BE2C (cell line): ENCODE measurements at regions not wholly inside any gene's neighbourhood (a gene's known extent, or its start where the extent isn't known, plus 50 kb on each side); places are given as distances from the start of the nearest gene placed in this dataset.

Source experiments
- DNase-seq: peaks from one replicate; pipeline ENCODE4 v3.0.0-alpha.2; 2020
- H3K27me3 ChIP-seq: fragments of 250-450 bp; sonication (Bioruptor Pico); 2 replicates; pipeline ENCODE4 v1.5.1; 2020; ENCODE audit warnings: mild to moderate bottlenecking
- H3K36me3 ChIP-seq: fragments of 250-450 bp; sonication (Bioruptor Pico); 2 replicates; pipeline ENCODE4 v1.5.1; 2020; ENCODE audit warnings: mild to moderate bottlenecking
- H3K4me1 ChIP-seq: fragments of 250-450 bp; sonication (Bioruptor Pico); 2 replicates; pipeline ENCODE4 v1.5.1; 2020
- H3K4me3 ChIP-seq: 2 replicates; pipeline ENCODE4 v1.5.1; 2011; ENCODE audit warnings: low read depth, low read length
- H3K9me3 ChIP-seq: fragments of 250-450 bp; sonication (Bioruptor Pico); 2 replicates; pipeline ENCODE4 v1.5.1; 2020
- TF ChIP-seq, protein P1 (sequence below): IDR thresholded peaks from 2 replicates; pipeline ENCODE4 v1.5.1; 2012; ENCODE audit warnings: mild to moderate bottlenecking, low read depth, low read length

DNA sequence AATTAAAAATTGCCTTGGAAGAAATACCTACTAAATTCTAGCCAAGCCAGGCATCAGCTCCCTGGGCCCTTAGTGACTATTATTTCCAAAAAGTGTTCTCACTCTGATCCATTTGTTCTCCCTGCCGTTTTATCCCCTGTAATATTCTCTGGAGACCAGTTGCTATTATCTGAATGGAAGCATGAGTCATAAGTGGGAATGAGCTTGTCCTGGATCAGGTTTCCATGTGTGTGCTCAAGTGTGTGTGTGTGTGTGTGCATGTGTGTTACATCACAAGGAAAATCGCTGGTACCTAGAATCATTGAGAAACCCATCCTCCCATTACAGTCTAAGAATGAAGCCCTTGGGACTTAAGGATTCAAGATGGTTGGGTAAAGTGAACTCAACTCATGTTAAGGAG lies 130.3 kb upstream of the CXCR4 start:
- TF ChIP-seq, protein P1, sequence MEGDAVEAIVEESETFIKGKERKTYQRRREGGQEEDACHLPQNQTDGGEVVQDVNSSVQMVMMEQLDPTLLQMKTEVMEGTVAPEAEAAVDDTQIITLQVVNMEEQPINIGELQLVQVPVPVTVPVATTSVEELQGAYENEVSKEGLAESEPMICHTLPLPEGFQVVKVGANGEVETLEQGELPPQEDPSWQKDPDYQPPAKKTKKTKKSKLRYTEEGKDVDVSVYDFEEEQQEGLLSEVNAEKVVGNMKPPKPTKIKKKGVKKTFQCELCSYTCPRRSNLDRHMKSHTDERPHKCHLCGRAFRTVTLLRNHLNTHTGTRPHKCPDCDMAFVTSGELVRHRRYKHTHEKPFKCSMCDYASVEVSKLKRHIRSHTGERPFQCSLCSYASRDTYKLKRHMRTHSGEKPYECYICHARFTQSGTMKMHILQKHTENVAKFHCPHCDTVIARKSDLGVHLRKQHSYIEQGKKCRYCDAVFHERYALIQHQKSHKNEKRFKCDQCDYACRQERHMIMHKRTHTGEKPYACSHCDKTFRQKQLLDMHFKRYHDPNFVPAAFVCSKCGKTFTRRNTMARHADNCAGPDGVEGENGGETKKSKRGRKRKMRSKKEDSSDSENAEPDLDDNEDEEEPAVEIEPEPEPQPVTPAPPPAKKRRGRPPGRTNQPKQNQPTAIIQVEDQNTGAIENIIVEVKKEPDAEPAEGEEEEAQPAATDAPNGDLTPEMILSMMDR = no peak
- Histone ChIP-seq H3K9me3 (no peaks in the 10 kb centered on the region), H3K36me3 (no peaks in the 10 kb centered on the region), H3K27me3 (no peaks in the 10 kb centered on the region), H3K4me1 (no peaks in the 10 kb centered on the region), H3K4me3 (no peak overlapping the region)
- DNase-seq = peak; percentile 18

DNA sequence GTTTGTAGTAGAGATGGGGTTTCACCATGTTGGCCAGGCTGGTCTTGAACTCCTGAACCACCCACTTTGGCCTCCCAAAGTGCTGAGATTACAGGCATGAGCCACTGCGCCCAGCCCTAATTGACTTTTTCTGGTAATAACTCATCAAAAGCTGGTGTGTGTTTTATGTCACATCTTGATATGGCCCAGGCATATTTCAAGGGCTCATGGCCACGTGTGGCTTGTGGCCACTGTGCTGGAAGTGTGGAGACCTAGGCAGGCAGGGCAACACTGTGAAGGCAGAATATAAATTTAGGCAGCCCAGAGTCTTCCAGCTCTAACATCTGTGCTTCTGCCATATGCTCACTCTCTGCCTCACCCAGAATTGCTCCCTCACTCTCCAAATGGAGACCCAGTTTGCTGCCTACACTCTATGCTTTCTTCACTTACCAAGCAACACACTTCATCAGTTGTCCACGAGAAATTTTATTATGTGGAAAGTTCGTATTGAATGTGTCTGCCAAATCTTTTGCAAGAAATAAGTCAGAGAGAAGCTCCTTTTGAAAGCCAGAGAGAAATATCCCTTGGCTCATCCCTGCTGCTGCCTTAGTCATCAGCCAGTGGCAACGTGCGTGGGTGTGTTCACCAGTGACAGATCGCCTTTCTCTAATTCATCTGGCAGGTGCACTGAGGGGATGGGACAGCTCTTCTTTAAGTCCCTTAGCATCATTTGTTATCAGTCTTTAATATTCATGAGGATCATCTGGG lies 129.4 kb upstream of the CXCR4 start:
- DNase-seq = peak; percentile 22
- TF ChIP-seq, protein P1 = no peak
- Histone ChIP-seq H3K9me3 (no peaks in the 10 kb centered on the region), H3K4me1 (no peaks in the 10 kb centered on the region), H3K4me3 (no peak overlapping the region), H3K27me3 (no peaks in the 10 kb centered on the region), H3K36me3 (no peaks in the 10 kb centered on the region)

DNA sequence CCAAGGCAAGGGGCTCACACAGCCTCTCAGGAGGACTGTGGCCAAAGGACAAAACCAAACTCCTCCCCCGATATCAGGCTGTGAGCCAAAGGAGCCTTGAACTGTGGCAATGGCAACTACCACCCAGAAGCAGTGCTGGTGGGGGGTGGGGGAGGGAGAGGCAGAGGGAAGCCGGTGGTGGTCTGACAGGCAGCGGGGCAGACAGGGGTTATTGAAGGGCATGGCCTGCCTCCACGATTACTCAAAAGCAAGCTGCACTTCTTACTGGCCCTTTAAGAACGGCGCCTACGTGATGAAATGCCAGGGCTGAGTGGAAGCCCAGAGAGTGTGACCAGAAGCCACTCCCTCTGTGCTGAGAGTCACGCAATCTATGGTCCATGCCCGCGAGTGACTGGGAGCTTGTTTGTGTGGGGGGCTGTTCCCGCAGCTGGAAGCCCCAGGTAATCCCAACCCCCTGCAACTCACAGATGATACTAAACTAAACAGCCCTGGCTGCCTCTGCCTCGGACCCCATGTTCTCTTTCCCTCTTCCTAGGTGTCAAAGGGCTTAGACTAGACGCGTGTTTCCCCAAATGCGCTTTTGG lies 128.2 kb upstream of the CXCR4 start:
- no peaks in the 10 kb centered on the region for H3K4me1 ChIP-seq
- TF ChIP-seq, protein P1 = no peak

DNA sequence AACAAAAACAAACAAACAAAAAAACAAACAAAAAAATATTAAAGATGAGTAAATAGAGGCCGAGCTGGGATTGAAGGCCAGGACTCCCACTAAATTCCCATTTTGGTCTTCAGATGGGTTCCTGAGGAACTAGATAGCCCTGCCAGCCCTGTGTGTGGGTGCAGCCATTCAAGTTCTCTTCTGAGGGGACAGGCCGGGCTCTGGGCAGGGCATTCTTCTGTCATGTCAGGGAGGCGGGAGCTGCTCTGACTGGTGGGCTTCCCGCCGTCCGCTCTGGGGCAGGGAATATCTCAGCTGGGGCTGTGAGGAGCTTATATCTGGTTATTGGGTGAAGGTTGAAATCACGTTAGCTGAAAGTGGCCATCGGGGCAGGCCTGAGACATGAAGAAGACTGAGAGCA lies 127.3 kb upstream of the CXCR4 start:
- no peaks in the 10 kb centered on the region for H3K4me1 ChIP-seq
- H3K4me3 ChIP-seq = no peak overlapping the region
- no peak for DNase-seq
- H3K36me3 ChIP-seq = no peaks in the 10 kb centered on the region
- TF ChIP-seq, protein P1 = no peak
- H3K9me3 ChIP-seq = no peaks in the 10 kb centered on the region
- H3K27me3 ChIP-seq = no peaks in the 10 kb centered on the region

More for the DNA sequence above, 128.2 kb upstream of the CXCR4 start:
- Histone ChIP-seq H3K4me3 (no peak overlapping the region), H3K9me3 (no peaks in the 10 kb centered on the region), H3K36me3 (no peaks in the 10 kb centered on the region), H3K27me3 (no peaks in the 10 kb centered on the region)
- DNase-seq = peak; percentile 10

GRCh38 chr2:136244536-136244885 lies 126.6 kb upstream of the CXCR4 start:
- TF ChIP-seq, protein P1 = no peak
- H3K36me3 ChIP-seq = no peaks in the 10 kb centered on the region
- H3K4me3 ChIP-seq = no peak overlapping the region
- no peak for DNase-seq
- no peaks in the 10 kb centered on the region for H3K9me3 ChIP-seq
- H3K27me3 ChIP-seq = no peaks in the 10 kb centered on the region
- no peaks in the 10 kb centered on the region for H3K4me1 ChIP-seq
